ENCODE measurements at regions not wholly inside any gene's neighbourhood (a gene's known extent, or its start where the extent isn't known, plus 50 kb on each side); places are given as distances from the start of the nearest gene placed in this dataset.

GRCh38 chr11:122207505-122207904, 91.5 kb upstream of the BLID start:
- TF ChIP-seq CTCF (conservative IDR thresholded peaks at IDR 0.05; ENCODE audit: low read depth, low read length) (no peak), EZH2 (IDR thresholded peaks at IDR 0.05; ENCODE audit: low read length, unreplicated experiment) (no peak), EZH2phosphoT487 (IDR thresholded peaks at IDR 0.05; ENCODE audit: borderline replicate concordance, low read length) (no peak)

All from PC-3 (cell line).